Glutamatergic neuron (in vitro differentiated cells): ENCODE measurements at regions not wholly inside any gene's neighbourhood (a gene's known extent, or its start where the extent isn't known, plus 50 kb on each side); places are given as distances from the start of the nearest gene placed in this dataset.

ENCODE experiments used
- DNase-seq: peaks from one replicate; pipeline ENCODE4 v3.0.0; 2022
- H3K27ac Mint-ChIP-seq: one replicate; pipeline ENCODE4 v1.8.0; 2020; ENCODE audit warnings: mild to moderate bottlenecking, mixed read lengths, inconsistent platforms; ENCODE audit not compliant: unreplicated experiment
- H3K27me3 Mint-ChIP-seq: one replicate; pipeline ENCODE4 v1.8.0; 2020; ENCODE audit warnings: mild to moderate bottlenecking, moderate library complexity, mixed read lengths, inconsistent platforms; ENCODE audit not compliant: unreplicated experiment
- H3K36me3 Mint-ChIP-seq: one replicate; pipeline ENCODE4 v1.8.0; 2020; ENCODE audit warnings: mild to moderate bottlenecking, mixed read lengths, inconsistent platforms; ENCODE audit not compliant: unreplicated experiment
- H3K4me1 Mint-ChIP-seq: one replicate; pipeline ENCODE4 v1.8.0; 2020; ENCODE audit warnings: mild to moderate bottlenecking, low read depth, mixed read lengths, inconsistent platforms; ENCODE audit not compliant: unreplicated experiment
- H3K4me3 Mint-ChIP-seq: one replicate; pipeline ENCODE4 v1.8.0; 2020; ENCODE audit warnings: mild to moderate bottlenecking, mixed read lengths, inconsistent platforms; ENCODE audit not compliant: unreplicated experiment
- H3K9me3 Mint-ChIP-seq: one replicate; pipeline ENCODE4 v1.8.0; 2020; ENCODE audit warnings: mild to moderate bottlenecking, moderate library complexity, mixed read lengths, inconsistent platforms; ENCODE audit not compliant: unreplicated experiment
- CTCF ChIP-seq: fragments of 200-600 bp; sonication (generic); IDR thresholded peaks from one replicate; pipeline ENCODE4 v1.5.0; 2021; ENCODE audit not compliant: partially characterized antibody, unreplicated experiment

GRCh38 chr13:62847520-62847919, 1431.9 kb upstream of the PCDH20 start:
- H3K4me3 Mint-ChIP-seq: no peak overlapping the region
- no peaks in the 10 kb centered on the region for H3K4me1 Mint-ChIP-seq
- DNase-seq: no peak
- no peaks in the 10 kb centered on the region for H3K36me3 Mint-ChIP-seq
- H3K27me3 Mint-ChIP-seq: no peaks in the 10 kb centered on the region
- H3K27ac Mint-ChIP-seq: no peak overlapping the region
- H3K9me3 Mint-ChIP-seq: no peaks in the 10 kb centered on the region
- TF ChIP-seq CTCF: no peak

DNA sequence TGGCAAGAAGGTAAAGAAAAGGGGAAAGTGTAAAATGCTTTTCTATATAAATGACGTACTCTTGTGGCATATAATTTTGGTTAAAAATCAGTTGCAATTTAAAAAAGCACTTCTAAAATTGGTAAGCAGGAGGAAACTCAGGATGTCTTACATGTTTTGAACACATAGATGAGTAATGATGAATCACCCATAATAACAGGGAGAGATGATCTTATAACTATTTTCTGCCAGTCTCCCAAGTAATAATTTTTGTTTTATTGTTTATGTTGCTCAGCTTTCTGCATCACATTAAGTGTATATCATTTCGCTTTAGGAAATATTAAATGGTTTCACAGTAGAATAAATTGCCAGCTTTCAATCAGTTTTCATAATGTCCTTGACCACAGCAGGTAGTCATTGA, 1430.7 kb upstream of the PCDH20 start:
- DNase-seq: no peak
- Mint-ChIP-seq H3K4me3 (no peak overlapping the region), H3K36me3 (no peaks in the 10 kb centered on the region), H3K27ac (no peak overlapping the region), H3K9me3 (no peaks in the 10 kb centered on the region), H3K27me3 (no peaks in the 10 kb centered on the region), H3K4me1 (no peaks in the 10 kb centered on the region)
- no peak for TF ChIP-seq CTCF

DNA sequence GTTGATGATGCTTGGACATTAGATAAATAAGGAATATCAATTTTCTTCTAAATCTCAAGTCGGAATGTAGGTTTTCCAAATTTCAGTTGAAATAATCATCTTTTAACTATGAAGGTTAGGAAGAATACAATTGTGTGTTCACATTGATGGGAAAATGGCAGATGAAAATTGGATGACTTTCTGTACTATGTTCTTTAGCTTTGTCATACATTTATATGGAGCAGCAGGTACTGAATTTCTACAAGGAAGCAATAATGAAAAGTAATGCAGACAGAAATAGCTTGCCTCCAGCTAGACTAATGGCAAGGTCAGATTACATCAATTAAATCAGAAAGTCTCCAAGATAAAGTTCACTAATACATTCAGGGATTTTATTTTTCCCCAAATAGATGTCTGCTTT, 1423.7 kb upstream of the PCDH20 start:
- peaks cover 3% of the 10 kb centered on the region for H3K4me1 Mint-ChIP-seq
- H3K27ac Mint-ChIP-seq: no peak overlapping the region
- H3K36me3 Mint-ChIP-seq: no peaks in the 10 kb centered on the region
- no peaks in the 10 kb centered on the region for H3K27me3 Mint-ChIP-seq
- DNase-seq: no peak
- no peak for TF ChIP-seq CTCF
- no peaks in the 10 kb centered on the region for H3K9me3 Mint-ChIP-seq
- H3K4me3 Mint-ChIP-seq: no peak overlapping the region

DNA sequence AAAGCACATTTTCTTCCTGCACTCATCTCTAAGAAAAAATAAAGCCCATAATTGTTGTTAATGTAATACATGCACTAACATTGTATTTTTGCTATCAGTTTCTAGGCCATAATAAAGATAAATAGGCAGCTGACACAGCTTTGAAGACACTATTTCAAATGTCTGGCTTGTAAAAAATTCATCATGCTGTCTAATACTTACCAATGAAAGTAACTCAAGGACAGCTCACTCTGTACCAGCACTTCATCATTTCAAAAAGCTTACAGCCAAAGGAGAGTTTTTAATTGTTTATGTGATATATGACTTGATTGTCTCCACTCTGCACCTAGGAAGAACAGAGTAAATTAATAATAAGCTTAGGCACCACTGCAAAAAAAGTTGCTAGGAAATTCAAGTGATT, 1423.3 kb upstream of the PCDH20 start:
- H3K4me1 Mint-ChIP-seq: peaks cover 3% of the 10 kb centered on the region
- no peak for DNase-seq
- H3K9me3 Mint-ChIP-seq: no peaks in the 10 kb centered on the region
- H3K4me3 Mint-ChIP-seq: no peak overlapping the region
- H3K36me3 Mint-ChIP-seq: no peaks in the 10 kb centered on the region
- no peaks in the 10 kb centered on the region for H3K27me3 Mint-ChIP-seq
- TF ChIP-seq CTCF: no peak
- H3K27ac Mint-ChIP-seq: no peak overlapping the region

DNA sequence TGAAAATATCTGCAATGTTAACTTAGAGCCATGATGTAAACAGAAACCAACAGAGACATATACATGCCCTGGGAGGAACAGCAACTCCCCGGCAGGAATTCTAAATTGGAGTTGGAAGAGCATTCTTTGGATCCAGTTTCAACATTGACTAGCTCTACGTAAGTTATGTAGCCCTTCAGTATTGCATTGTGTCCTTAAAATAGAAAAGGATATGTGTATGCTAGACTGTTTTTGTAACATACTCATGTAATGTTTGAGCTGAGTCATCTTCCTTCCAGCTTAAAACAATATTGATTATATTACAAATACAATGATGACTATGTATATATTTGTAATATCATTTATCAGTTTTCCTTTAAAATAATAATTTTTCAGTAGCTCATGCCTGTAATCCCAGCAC, 1422.2 kb upstream of the PCDH20 start:
- no peak overlapping the region for H3K27ac Mint-ChIP-seq
- H3K4me1 Mint-ChIP-seq: peaks cover 3% of the 10 kb centered on the region
- no peaks in the 10 kb centered on the region for H3K27me3 Mint-ChIP-seq
- H3K4me3 Mint-ChIP-seq: no peak overlapping the region
- TF ChIP-seq CTCF: no peak
- no peaks in the 10 kb centered on the region for H3K36me3 Mint-ChIP-seq
- H3K9me3 Mint-ChIP-seq: no peaks in the 10 kb centered on the region
- DNase-seq: no peak
